IPS-20b (cell line): ENCODE measurements at regions not wholly inside any gene's neighbourhood (a gene's known extent, or its start where the extent isn't known, plus 50 kb on each side); places are given as distances from the start of the nearest gene placed in this dataset.

Experiments used
- H3K27ac ChIP-seq: one replicate; pipeline ENCODE4 v1.5.1; 2013; ENCODE audit warnings: low read length
- H3K27me3 ChIP-seq: 2 replicates; pipeline ENCODE4 v1.6.1; 2013; ENCODE audit warnings: mild to moderate bottlenecking, low read length, inconsistent platforms; ENCODE audit not compliant: insufficient read depth
- H3K36me3 ChIP-seq: 2 replicates; pipeline ENCODE4 v1.6.1; 2013; ENCODE audit warnings: low read depth, mild to moderate bottlenecking, inconsistent platforms, low read length, moderate library complexity; ENCODE audit not compliant: insufficient read depth
- H3K4me1 ChIP-seq: 2 replicates; pipeline ENCODE4 v1.6.1; 2013; ENCODE audit warnings: mild to moderate bottlenecking, control low read depth, inconsistent platforms, low read length, moderate library complexity; ENCODE audit not compliant: insufficient read depth
- H3K4me3 ChIP-seq: 2 replicates; pipeline ENCODE4 v1.5.1; 2013; ENCODE audit warnings: mild to moderate bottlenecking, low read length, inconsistent platforms
- H3K9ac ChIP-seq: 2 replicates; pipeline ENCODE4 v1.6.1; 2013; ENCODE audit warnings: low read depth, mild to moderate bottlenecking, inconsistent platforms, low read length, moderate library complexity
- H3K9me3 ChIP-seq: 2 replicates; pipeline ENCODE4 v1.6.1; 2013; ENCODE audit warnings: mild to moderate bottlenecking, low read depth, low read length, inconsistent platforms; ENCODE audit not compliant: insufficient read depth

GRCh38 chr11:15651816-15652215 lies 537.1 kb downstream of the INSC start:
- H3K4me1 ChIP-seq = peaks cover 5% of the 10 kb centered on the region; the same call in 1 of the 2 replicates
- no peak overlapping the region for H3K9ac ChIP-seq
- no peak overlapping the region for H3K27ac ChIP-seq
- no peak overlapping the region for H3K4me3 ChIP-seq
- no peaks in the 10 kb centered on the region for H3K9me3 ChIP-seq
- H3K36me3 ChIP-seq = no peaks in the 10 kb centered on the region
- H3K27me3 ChIP-seq = no peaks in the 10 kb centered on the region

DNA sequence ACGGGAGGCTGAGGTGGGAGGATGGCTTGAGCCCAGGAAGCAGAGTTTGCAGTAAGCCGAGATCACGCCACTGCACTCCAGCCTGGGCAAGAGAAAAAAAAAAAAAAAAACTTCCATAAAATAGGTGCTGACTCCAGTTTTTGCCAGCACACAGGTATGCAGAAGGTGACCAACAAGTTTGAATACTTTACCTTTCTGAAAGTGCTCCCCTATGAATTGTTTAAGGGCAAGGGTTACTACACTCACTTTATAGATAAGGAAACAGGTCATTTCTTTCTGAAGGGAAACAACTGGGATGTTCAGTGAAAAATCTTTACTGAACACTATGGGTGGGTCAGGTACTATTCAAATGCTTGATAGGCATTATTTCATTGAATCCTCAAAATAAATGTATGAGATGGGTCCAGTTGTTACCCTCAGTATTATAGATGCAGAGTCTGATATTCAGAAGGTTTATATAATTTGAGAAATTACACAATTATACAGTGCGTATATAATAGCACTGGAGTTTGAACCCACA lies 538.5 kb downstream of the INSC start:
- H3K27me3 ChIP-seq = no peaks in the 10 kb centered on the region
- H3K9ac ChIP-seq = no peak overlapping the region
- peaks cover 5% of the 10 kb centered on the region; the same call in 1 of the 2 replicates for H3K4me1 ChIP-seq
- no peak overlapping the region for H3K4me3 ChIP-seq
- no peaks in the 10 kb centered on the region for H3K9me3 ChIP-seq
- no peaks in the 10 kb centered on the region for H3K36me3 ChIP-seq
- H3K27ac ChIP-seq = no peak overlapping the region

DNA sequence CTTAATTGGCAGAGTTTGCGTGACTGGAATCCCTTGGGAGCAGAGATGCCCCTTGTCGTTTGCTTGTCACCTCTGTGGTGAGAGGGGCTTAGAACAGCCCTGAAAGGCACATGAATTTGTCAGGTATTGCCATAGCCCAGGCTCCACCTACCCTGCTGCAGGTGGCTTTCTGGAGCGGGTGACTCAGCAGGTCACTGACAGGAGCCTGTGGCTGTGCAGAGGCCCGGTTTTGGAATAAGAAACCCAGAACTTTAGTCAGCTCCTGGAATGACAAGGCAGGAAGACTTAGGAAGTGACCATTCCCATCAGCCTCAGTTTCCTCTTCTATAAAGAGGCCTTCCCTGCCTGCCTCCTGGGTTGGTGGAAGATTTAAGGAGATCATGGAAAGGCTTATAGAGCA lies 539.7 kb downstream of the INSC start:
- no peak overlapping the region for H3K27ac ChIP-seq
- H3K27me3 ChIP-seq = no peaks in the 10 kb centered on the region
- no peak overlapping the region for H3K9ac ChIP-seq
- peaks cover 5% of the 10 kb centered on the region; the same call in 1 of the 2 replicates for H3K4me1 ChIP-seq
- no peak overlapping the region for H3K4me3 ChIP-seq
- H3K36me3 ChIP-seq = no peaks in the 10 kb centered on the region
- no peaks in the 10 kb centered on the region for H3K9me3 ChIP-seq

DNA sequence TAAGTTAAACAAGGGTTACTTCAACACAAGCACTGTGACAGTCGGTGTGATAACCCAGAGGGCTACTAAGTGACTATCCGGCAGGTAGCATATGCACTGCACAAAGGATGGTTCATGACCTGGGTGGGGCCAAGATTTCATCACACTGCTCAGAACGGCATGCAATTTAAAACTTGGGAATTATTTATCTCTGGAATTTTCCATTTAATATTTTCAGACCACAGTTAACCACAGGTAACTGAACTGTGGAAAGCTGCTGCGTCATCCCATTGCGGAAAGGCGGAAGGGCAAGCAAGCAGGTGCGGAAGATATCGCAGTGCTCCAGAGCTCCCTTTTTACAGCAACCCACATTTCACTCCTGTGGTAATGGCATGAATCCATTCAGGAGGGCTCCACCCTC lies 540.8 kb downstream of the INSC start:
- no peak overlapping the region for H3K9ac ChIP-seq
- H3K9me3 ChIP-seq = no peaks in the 10 kb centered on the region
- H3K27me3 ChIP-seq = no peaks in the 10 kb centered on the region
- H3K4me3 ChIP-seq = no peak overlapping the region
- no peak overlapping the region for H3K27ac ChIP-seq
- H3K36me3 ChIP-seq = no peaks in the 10 kb centered on the region
- peaks cover 4% of the 10 kb centered on the region; the same call in 1 of the 2 replicates for H3K4me1 ChIP-seq

- Histone ChIP-seq H3K4me1 (no peaks in the 10 kb centered on the region), H3K4me3 (no peak overlapping the region), H3K27ac (no peak overlapping the region), H3K9ac (no peak overlapping the region), H3K9me3 (no peaks in the 10 kb centered on the region), H3K36me3 (no peaks in the 10 kb centered on the region), H3K27me3 (no peaks in the 10 kb centered on the region)
Measured at GRCh38 chr11:15657264-15657663, 542.5 kb downstream of the INSC start.

DNA sequence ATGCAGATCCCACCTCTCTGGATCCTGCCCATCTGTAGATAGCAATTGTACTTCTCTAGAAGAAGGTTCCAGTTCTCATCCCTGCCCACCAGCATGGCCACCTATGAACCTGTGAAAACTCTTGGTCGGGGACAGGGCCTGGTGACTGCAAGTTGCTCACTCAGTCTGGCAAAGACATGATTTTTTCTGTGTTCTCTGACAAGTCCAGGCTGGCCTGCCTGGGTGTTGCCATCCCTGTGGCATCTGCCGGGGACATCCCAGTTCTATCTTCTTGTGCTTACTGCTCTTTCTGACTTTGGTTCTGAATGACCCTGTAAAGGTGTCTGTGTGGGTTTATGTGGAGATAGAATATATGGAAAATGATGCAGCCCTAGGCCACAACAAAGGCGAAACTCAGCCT lies 545.8 kb downstream of the INSC start:
- H3K9ac ChIP-seq = no peak overlapping the region
- no peaks in the 10 kb centered on the region for H3K27me3 ChIP-seq
- no peaks in the 10 kb centered on the region for H3K9me3 ChIP-seq
- H3K36me3 ChIP-seq = no peaks in the 10 kb centered on the region
- H3K27ac ChIP-seq = no peak overlapping the region
- peaks cover 7% of the 10 kb centered on the region; the same call in 1 of the 2 replicates for H3K4me1 ChIP-seq
- no peak overlapping the region for H3K4me3 ChIP-seq

DNA sequence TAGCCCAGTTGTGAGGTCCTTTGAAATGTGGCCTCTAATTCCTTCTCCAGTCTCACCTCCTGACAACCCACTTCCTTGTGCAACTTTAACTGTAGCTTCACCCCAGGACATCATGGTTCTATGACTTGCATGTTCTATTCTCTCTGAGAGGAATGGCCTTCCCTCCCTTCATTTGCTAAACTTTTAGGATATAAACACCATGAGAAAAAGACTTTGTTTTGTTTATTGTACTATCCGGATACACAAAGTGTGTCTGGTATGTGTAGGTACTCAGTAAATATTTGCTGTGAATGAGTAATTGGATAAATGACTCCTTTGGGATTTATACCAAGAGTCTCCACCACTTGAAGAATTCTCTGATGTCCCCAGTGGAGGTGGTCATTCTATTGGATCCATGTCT lies 547.6 kb downstream of the INSC start:
- H3K4me1 ChIP-seq = peaks cover 7% of the 10 kb centered on the region; the same call in 1 of the 2 replicates
- no peak overlapping the region for H3K27ac ChIP-seq
- H3K4me3 ChIP-seq = no peak overlapping the region
- no peaks in the 10 kb centered on the region; the same call in 1 of the 2 replicates for H3K9me3 ChIP-seq
- H3K36me3 ChIP-seq = no peaks in the 10 kb centered on the region
- no peak overlapping the region for H3K9ac ChIP-seq
- H3K27me3 ChIP-seq = no peaks in the 10 kb centered on the region

DNA sequence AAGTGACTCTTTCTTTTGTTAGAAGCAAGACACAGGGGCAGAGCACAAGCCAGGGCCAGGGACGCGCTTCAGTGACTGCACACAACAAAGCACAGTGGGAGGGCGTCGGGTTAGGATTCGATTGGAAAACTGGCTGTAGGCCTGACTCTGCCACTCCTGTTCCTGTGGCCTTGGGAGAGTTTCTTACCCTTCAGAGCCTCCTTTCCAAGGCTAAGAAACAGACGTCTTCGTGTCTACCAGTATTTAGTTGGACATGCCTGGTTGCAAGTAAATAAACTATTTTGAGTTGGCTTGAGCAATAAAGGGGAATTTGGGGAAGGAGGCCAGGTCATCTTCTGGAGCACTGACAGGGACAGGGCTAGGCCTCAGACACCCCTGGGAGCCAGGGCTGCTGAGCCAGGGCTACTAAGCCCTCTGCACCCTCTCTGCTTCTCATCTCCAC lies 549.1 kb downstream of the INSC start:
- no peaks in the 10 kb centered on the region for H3K27me3 ChIP-seq
- H3K4me1 ChIP-seq = peaks cover 7% of the 10 kb centered on the region; the same call in 1 of the 2 replicates

DNA sequence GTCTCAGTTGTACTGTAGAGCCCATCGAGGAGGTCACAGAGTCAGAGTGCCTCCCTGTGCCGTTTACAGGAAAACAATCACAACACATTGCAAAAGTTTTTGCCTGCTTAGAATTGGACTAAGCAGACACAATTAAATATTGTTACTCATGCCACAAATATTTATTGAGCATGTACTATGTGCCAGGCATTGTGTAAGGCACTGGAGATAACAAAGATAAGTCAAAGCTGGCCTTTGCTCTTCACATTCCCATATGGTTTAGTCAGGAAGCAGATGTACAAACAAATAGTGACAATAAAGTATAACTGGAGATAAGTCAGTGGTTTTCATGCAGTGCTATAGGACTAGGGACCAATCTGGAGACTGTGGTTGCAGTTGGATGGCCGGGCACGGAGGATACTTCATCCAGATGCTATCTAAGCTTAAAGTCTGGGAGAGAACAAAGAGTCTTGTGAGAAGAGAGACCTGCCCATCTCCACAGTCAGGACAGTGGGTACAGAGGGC lies 550.7 kb downstream of the INSC start:
- no peak overlapping the region for H3K27ac ChIP-seq
- no peak overlapping the region for H3K4me3 ChIP-seq
- H3K9me3 ChIP-seq = no peaks in the 10 kb centered on the region; the same call in 1 of the 2 replicates
- no peaks in the 10 kb centered on the region for H3K36me3 ChIP-seq
- peaks cover 7% of the 10 kb centered on the region; the same call in 1 of the 2 replicates for H3K4me1 ChIP-seq
- H3K27me3 ChIP-seq = no peaks in the 10 kb centered on the region
- H3K9ac ChIP-seq = no peak overlapping the region

More for the DNA sequence above, 549.1 kb downstream of the INSC start:
- H3K9ac ChIP-seq = no peak overlapping the region
- no peak overlapping the region for H3K27ac ChIP-seq
- no peaks in the 10 kb centered on the region for H3K36me3 ChIP-seq
- no peak overlapping the region for H3K4me3 ChIP-seq
- no peaks in the 10 kb centered on the region; the same call in 1 of the 2 replicates for H3K9me3 ChIP-seq

- no peak overlapping the region for H3K4me3 ChIP-seq
- H3K27me3 ChIP-seq = no peaks in the 10 kb centered on the region
- no peaks in the 10 kb centered on the region for H3K36me3 ChIP-seq
- no peaks in the 10 kb centered on the region; the same call in 1 of the 2 replicates for H3K9me3 ChIP-seq
- no peak overlapping the region for H3K27ac ChIP-seq
- H3K9ac ChIP-seq = no peak overlapping the region
- peaks cover 7% of the 10 kb centered on the region; the same call in 1 of the 2 replicates for H3K4me1 ChIP-seq
Measured at GRCh38 chr11:15667127-15667725, 552.5 kb downstream of the INSC start.

GRCh38 chr11:15668718-15669117 lies 554.0 kb downstream of the INSC start:
- H3K9me3 ChIP-seq = no peaks in the 10 kb centered on the region; the same call in 1 of the 2 replicates
- H3K36me3 ChIP-seq = no peaks in the 10 kb centered on the region
- no peaks in the 10 kb centered on the region for H3K27me3 ChIP-seq
- H3K4me1 ChIP-seq = no peaks in the 10 kb centered on the region
- H3K9ac ChIP-seq = no peak overlapping the region
- H3K4me3 ChIP-seq = no peak overlapping the region
- H3K27ac ChIP-seq = no peak overlapping the region

DNA sequence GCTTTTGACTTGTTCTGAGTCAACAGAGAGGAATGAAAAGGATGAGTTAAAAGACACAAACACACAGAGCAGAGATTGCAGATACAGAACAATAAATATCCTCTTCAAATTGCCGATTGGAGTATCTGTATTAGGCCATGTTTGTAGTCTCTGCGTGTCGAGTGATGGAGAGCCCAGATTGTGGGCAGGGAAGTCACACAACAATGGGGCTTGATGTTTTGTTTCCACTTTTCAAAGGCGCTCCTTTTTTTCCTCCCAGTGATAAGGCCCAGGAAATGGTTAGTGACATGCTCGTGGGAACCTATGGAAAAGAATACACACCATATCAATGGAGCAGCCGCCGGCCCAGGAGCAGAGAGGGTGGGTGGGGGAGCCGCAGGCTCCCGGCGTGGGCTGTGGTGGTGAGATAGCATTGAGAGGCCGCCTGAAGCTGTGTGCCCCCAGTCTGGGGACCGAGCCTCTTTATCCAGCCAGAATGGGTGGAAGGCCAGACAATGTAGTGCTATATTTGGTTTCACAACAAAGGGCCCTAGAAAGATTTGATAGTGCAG lies 555.9 kb downstream of the INSC start:
- Histone ChIP-seq H3K4me1 (no peaks in the 10 kb centered on the region), H3K36me3 (no peaks in the 10 kb centered on the region), H3K27ac (no peak overlapping the region), H3K27me3 (no peaks in the 10 kb centered on the region), H3K9me3 (no peaks in the 10 kb centered on the region; the same call in 1 of the 2 replicates), H3K4me3 (no peak overlapping the region), H3K9ac (no peak overlapping the region)
